GM03348 (cell line): ENCODE measurements at regions not wholly inside any gene's neighbourhood (a gene's known extent, or its start where the extent isn't known, plus 50 kb on each side); places are given as distances from the start of the nearest gene placed in this dataset.
A peak's percentile ranks its signal among the peaks of the same experiment; 100 is the strongest.

Experiments used
- DNase-seq: peaks from one replicate; pipeline ENCODE4 v3.0.0; 2012; ENCODE audit warnings: low spot score

- no peak for DNase-seq
Observed at GRCh38 chr10:88059190-88059589, 195.8 kb downstream of the PTEN start.

- DNase-seq: no peak
Observed at GRCh38 chr10:88060762-88061161, 197.3 kb downstream of the PTEN start.

GRCh38 chr10:88062385-88062784 lies 199.0 kb downstream of the PTEN start:
- DNase-seq: no peak

GRCh38 chr10:88062798-88063472 lies 199.5 kb downstream of the PTEN start:
- DNase-seq: peak; percentile 18

GRCh38 chr10:88063861-88064557 lies 200.6 kb downstream of the PTEN start:
- no peak for DNase-seq

GRCh38 chr10:88064608-88065382 lies 201.4 kb downstream of the PTEN start:
- DNase-seq: peak; percentile 31

GRCh38 chr10:88065383-88066049 lies 202.1 kb downstream of the PTEN start:
- DNase-seq: no peak

- DNase-seq: no peak
Observed at GRCh38 chr10:88066319-88066718, 202.9 kb downstream of the PTEN start.

- no peak for DNase-seq
Observed at GRCh38 chr10:88066876-88067275, 203.5 kb downstream of the PTEN start.

GRCh38 chr10:88067737-88068136 lies 204.3 kb downstream of the PTEN start:
- DNase-seq: no peak

- DNase-seq: no peak
Observed at GRCh38 chr10:88069338-88069737, 205.9 kb downstream of the PTEN start.

GRCh38 chr10:88070080-88070880 lies 206.9 kb downstream of the PTEN start:
- DNase-seq: no peak

GRCh38 chr10:88071879-88072278 lies 208.5 kb downstream of the PTEN start:
- no peak for DNase-seq

GRCh38 chr10:88073682-88074081 lies 210.3 kb downstream of the PTEN start:
- no peak for DNase-seq

- DNase-seq: no peak
Observed at GRCh38 chr10:88074971-88075370, 211.5 kb downstream of the PTEN start.

GRCh38 chr10:88076027-88076880 lies 212.8 kb downstream of the PTEN start:
- DNase-seq: no peak

GRCh38 chr10:88077977-88078376 lies 214.6 kb downstream of the PTEN start:
- DNase-seq: no peak

GRCh38 chr10:88080213-88080612 lies 216.8 kb downstream of the PTEN start:
- peak; percentile 17 for DNase-seq

GRCh38 chr10:88081457-88082054 lies 218.1 kb downstream of the PTEN start:
- DNase-seq: no peak

- no peak for DNase-seq
Observed at GRCh38 chr10:88082391-88082790, 219.0 kb downstream of the PTEN start.
